GM18870 (cell line): ENCODE measurements at regions not wholly inside any gene's neighbourhood (a gene's known extent, or its start where the extent isn't known, plus 50 kb on each side); places are given as distances from the start of the nearest gene placed in this dataset.
A peak's percentile ranks its signal among the peaks of the same experiment; 100 is the strongest.
"Not testable (repeated sequence)": the region's sequence is repeated elsewhere in the genome, so short reads cannot be mapped to it uniquely, and the experiment has no call there.

Source experiments
- ATAC-seq: cut with Tn5 transposase; IDR thresholded peaks from one replicate; pipeline ENCODE4 v1.9.1; 2021; ENCODE audit warnings: moderate library complexity; ENCODE audit not compliant: unreplicated experiment

DNA sequence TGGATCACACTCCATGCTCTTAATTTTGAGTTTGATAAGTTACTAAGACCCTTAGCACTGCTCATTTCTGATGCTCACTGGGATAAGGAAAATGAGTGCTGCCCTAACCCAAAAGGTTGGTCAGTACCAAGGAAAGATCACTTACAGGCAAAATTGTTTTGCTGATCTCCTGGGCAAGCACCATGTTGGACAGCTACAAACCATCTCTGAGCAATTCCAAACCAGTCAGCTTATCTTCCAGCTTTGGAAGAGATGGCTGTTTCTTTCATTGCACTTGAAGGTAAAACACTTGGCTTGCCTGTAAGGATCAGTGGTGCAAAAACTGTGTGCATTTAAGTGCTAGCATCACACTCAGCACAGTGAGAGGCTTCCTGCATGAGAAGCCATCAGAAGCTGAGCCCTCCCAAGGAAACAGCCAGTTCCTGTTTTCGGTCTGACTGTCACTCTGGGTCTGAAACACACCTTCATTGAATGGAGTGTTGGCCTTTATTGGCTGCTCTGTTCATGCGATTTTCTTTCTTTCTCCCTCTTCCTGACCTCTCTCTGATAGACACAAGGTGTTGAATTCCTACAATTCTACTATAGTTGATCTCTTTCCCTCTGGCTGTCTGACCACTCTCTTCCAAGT lies 126.4 kb upstream of the GHITM start:
- peak; percentile 98 for ATAC-seq

DNA sequence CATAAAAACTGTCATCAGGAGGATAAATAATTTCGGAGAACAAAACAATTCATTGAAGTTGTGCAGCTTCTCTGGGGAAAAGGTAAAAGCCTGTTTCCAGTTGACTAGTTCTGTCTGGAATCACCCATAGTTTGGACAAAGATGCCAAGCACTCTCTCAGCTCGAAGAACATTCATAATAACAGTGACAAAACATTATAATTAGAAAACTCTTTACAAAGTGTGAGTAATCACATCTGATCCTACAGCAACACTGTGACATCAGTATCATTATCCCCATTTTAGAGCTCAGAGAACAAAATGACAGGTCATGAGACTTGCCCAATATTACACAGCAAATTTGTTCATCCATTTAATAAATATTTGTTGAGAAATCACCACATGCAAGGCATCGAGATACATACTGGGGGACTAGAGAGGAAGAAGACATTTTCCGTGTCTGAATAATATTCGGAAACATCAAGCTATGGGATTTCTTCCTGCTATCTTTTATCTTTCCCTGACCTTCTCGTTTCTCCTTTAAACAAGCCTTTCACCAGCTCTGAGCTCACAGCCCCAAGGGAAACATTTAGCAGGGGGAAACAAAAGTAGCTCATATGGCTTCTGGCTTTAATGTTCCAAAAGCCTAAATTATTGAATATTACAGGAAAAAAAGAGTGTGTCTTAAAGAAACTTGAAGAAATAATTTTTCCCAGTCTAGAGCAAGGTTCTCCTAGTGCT lies 123.3 kb upstream of the GHITM start:
- no peak for ATAC-seq

DNA sequence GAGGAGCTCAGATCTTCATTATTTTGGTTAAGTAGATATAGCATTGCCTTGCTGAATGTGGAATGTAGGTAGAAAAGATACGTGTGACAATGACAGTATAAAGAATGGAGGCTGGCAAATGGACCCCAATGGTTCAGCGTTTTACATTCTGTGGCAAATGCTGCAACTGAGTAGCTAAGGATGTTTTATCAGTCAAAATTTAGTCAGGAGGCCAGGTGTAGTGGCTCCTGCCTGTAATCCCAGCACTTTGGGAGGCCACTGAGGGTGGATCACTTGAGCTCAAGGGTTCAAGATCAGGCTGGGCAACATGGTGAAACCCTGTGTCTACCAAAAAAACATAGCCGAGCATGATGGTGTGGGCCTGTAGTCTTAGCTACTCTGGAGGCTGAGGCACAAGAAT lies 120.5 kb upstream of the GHITM start:
- no peak for ATAC-seq

DNA sequence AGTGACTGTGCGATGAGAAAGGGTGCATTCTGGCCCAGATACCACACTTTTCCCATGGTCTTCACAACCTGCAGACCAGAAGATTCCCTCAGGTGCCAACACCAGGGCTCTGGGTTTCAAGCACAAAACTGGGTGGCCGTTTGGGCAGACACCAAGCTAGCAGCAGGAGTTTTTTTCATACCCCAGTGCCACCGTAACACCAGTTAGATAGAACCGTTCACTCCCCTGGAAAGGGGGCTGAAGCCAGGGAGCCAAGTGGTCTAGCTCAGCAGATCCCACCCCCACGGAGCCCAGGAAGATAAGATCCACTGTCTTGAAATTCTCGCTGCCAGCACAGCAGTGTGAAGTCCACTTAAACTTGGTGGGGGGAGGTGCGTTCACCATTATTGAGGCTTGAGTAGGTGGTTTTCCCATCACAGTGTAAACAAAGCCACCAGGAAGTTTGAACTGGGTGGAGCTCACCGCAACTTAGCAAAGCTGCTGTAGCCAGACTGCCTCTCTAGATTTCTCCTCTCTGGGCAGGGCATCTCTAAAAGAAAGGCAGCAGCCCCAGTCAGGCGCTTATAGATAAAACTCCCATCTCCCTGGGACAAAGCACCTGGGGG lies 119.4 kb upstream of the GHITM start:
- not testable (repeated sequence) for ATAC-seq

DNA sequence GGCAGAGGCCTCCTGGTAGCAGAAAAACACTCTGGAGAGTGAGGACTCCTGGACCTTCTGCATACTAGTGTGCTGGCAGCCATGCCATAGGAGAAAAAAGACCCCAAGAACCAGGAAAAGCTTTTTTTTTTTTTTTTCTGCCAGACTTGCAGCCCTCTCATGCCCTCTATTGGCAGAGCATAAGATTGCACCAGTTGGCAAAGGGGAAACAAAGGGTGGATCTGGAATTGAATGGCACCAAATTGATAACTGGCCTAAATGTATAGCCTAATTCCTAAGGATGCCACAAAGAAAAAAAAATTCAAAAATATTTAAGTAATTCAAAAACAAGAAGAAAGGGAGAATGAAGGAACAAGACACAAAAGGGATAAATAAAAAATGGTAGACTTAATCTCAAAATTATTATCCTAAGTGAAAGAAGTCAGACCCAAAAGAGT lies 112.5 kb upstream of the GHITM start:
- no peak for ATAC-seq

DNA sequence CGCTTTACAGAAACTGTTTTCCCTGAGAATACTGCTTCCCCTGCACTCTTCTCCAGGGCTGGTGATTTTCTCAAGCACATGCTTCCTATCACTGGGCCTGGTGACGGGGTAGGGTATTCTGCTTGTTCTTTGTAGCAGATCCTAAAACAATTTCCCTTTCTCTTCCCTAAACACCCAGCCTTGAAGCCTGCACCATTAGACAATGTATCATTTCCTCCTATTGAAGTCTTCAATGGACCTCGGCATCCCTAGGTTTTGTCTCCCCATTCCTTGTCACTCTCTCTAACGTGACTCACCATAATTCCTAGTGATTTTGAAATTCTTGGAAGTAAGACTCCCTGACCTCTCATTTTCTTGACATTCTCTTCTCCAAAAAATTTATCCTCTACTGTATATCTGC lies 109.5 kb upstream of the GHITM start:
- no peak for ATAC-seq

DNA sequence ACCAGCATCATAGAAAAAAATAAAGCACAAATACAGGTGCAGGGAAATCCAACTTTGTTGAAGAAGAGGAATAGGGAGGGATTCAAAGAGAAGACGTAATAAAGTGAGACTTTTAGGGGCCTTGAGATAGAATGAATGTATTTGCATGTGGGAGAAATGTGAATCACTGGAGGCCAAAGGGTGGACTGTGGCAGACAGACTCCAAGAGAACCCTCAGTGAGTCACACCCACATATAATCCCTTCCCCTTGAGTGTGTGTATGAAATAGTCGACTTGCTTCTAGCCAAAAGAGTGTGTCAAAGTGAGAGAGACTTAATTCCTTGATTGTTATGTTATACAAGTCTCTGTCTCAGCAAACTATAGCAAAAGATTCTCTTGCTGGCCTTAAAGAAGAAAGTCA lies 101.3 kb upstream of the GHITM start:
- no peak for ATAC-seq

DNA sequence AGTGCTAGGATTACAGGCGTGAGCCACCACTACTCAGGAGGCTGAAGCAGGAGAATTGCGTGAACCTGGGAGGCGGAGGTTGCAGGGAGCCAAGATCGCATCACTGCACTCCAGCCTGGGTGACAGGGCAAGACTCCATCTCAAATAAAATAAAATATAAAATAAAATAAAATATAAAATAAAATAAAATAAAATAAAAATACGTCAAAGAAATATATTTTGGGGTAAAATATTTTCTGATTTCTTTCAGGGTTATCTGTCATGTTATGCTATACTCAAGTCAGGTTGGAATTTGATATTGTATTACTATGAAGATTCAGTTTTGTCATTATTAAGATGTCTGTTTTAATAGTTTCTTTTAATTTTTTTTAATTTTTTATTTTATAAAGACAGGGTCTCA lies 99.4 kb upstream of the GHITM start:
- ATAC-seq = no peak

DNA sequence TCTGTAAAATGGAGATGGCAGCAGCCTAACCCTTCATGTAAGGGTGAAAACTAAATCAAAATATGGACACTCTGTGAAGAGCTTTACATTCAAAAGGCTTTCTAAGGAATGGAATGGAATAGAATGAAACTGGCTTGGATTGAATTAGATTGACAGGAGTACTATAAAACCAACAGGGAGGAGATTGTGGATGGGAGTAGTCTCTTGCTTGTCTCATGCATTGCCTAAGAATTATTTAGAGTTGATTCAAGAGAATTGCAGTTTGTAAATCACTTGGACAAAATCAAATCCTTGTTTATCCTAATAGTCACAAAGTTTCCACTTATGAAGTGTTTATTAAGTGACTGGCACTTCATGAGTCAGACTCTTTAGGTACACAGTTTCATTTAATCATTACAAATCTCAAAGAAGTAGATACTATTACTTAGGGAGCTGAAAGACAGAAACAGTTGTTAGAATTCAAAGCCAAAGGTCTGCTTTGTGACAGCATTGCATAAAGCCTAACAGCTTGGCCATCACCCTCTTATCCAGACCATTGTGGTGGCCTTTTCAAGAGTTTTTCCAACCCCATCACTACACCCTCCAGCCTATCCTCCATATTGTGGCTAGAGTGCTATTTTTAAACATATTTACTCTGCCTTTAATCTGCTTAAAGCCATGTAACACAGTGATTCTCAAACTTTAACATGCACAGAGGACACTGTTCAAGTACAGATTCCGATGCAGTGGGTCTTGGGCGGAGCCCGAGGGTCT lies 91.9 kb upstream of the GHITM start:
- ATAC-seq = no peak

DNA sequence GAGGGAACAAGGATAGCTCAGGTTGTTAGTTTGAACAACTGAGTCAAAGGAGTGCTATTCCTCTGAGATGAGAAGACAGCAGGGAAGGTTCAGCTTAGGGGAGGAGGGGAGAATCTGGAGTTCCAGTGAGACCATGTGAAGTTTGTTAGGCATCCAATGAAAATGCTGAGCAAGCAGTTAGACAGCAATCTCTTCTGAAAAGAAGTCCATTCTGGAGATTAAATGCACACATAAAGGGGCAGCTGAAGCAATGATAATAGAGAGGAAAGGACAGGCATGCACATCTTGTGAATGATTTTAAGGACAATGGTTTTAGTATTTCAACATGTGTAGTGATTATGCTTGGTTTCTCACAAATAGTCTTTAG lies 89.7 kb upstream of the GHITM start:
- ATAC-seq = no peak

DNA sequence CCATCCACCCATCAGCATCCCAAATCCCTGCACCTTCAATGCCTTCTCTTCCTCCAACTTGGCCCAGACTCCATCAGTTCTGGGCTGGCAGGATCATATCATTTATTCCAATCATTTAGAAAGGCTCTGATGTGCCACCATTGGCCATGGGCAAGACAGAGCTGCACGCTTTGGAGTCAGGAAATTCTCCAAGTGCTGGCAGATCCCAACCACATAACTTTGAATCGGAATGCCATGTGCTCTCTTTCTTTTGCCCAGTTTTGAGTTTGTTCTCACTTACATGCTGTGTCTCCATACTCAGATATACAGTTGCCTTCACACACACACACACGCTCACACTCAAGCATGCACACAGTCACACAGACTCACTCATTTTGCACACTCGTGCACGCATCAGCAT lies 85.7 kb upstream of the GHITM start:
- no peak for ATAC-seq

DNA sequence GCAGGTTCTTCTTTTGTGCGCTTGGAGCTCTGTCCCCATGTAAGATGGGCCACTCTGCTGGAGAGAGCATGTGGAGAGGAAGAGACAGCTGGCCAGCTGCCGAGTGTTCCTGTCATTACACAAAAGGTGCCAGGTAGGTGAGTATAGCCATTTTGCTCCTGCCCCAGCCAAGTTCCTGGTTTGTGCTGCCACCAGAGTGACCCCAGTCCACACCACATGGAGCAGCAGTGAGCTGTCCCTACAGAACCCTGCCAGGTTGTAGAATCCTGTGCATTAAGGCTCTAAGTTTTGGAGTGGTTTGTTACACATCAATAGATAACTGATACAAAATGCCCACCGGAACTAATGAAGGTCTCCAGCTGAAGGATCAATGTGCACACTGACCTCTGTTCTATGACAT lies 84.6 kb upstream of the GHITM start:
- ATAC-seq = no peak

DNA sequence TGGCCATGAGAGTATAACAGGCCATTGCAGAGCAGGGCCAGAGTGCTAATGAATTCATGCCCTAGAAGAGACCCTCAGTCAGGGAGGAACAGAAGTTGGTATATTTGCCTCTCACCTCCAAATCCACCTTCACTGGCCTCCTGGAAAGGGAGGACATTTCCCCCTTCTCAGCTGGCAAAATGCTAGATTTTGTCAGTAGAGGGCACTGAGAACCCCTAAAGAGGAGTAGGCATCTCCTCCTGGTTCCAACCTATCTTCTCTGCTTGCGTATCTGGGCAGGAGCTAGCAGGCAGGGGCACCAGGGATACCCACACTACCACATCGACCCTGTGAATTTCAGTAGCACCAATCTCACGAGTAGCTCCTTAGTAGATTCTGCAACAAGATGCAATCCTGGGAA lies 79.8 kb upstream of the GHITM start:
- no peak for ATAC-seq

DNA sequence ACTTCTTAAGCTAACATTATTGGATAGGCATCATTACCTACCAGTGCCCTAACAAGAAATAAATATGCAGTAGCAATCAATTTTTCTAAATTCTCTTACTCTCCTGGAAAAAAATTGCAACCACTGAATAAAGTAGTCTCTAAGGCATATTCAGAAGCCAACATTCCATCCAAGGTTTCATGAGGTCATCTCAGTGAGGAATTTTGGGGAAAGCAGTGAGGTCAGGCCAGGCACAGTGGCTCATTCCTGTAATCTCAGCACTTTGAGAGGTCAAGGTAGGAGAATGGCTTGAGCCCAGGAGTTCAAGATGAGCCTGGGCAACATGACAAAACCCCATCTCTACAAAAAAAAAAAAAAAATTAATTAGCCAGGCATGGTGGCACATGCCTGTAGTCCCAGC lies 75.9 kb upstream of the GHITM start:
- ATAC-seq = no peak

DNA sequence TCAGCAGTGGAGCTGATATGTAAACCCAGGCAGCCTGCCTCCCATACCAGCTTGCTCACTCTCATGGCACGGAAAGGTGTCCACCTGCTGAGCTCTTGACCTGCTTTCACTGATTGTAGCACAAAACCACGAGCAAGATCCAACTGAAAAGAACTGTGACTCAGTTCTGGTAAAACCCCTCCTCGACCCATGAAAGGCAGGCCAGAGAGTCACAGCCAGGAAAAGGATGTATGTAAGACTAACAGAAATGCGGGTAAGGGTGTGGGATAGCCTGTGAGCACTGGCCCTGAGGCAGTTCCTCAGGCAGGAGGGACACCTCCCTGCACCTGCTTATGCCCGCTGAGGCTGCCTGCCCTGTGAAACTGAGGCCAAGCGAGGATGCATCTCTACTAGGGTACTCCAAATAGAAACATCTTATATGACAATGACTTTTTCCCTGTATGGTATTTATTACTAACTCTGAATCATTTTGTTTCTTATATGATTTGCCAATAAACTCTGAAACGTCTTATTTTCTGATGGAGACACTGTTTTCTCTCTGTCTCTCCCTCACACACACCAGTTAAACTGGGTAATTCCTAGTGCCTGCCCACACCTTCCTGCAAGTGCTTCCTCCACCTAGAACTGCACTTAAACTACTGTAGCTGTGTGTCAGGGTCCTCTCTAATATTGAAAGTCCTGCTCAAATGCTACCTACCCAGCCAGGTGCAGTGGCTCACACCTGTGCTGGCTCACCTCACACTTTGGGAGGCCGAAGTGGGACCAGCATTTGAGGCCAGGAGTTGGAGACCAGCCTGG lies 73.3 kb upstream of the GHITM start:
- no peak for ATAC-seq

DNA sequence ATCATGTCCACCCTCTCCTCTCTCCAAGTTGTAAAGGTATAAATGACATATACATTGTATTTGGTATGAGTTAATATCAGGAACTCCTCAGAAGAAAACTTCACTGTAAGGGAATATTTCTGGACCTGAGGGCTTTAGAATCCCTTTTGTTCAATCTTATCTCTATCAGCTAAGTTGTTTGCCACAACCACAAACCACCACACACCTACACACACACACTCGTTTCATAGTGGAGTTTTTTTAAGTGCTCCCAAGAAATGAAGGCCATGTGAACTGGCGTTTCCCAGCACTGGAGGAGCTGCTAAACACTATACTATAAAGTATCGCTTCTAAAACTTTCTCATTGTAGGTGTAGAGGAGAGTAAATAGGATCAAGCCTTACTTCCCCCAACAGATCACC lies 64.8 kb upstream of the GHITM start:
- no peak for ATAC-seq

DNA sequence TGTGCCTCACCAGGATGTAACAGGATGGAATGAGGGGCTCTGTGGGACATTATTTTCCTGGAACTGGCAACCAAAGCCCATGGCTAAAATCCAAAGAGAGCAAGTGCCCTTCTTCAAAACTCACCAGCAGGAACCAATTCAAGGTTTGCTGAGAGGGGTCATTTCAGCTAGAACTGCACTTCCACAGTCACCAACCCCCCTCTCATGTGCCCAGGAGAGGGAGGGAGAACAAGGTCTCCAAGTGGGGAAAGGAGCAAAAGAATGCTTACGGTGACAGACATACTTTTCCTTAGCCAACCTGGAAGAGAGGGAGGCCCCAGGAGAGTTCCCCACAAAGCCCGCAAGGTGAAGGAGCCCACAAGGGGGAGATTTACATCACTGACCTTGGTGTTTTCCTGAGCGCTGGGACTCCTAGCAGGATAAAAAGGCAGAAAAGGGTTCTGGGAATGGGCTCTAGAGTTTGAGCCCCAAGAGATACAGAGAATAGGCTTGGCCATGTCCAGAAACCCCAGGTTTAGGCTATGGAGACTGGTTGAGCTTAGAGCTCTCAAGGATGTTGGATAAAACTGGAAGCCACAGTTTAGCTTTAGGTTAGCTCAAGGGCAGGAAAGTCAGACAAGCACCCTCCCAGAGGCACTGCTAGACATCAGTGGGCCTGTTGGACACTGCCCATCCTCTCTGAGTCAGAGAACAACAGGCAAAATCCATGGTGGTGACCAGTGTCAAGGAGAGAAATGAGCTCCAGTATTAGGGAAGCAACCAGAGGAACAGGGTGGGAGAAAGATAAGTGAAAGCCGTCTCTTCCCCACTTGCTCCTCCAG lies 63.9 kb upstream of the GHITM start:
- no peak for ATAC-seq

DNA sequence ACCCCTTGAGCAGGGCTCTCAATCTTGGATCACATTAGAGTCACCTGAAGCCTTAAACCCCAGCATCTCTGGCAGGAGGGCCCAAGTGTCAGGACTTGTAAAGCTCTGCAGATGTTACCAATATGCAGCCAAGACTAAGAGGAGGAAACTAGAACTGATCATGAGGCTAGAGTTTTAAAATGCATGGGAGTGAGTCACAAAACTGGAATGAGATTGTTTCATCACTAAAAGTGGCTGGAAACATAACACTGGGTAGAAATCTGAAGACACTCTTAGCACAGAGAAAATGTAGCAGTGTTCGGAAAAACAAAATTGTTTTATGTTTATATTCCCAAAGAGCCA lies 63.3 kb upstream of the GHITM start:
- ATAC-seq = no peak

DNA sequence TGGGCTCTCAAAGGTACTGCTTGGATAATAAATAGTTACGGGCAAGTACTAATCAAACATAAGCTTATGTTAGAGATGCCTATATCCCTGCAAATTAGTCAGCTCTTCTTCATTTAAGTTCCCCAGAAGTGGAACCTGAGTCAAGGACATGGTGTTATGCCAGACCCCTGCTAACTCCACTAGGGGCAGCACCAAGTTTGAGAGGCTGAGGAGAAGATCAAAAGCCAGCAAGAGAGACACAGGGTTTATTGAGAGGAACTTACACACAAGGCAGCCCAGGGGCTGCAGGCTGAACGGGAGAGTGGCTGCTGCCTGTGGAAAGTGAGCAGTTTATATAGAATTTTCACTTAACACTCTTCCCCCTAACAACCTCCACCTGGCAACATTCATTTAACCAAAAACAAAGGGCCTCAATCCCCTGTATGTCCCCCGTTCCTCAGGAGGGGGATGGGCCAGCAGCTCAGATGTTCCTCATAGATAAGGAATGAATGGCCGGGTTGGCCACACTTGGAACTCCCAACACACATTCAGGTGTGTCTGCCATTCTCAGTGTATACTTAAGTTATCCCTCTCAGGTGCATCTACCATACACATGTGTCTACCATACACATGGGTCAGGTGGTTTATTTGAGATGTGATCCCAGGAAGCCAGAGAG lies 62.6 kb upstream of the GHITM start:
- no peak for ATAC-seq

DNA sequence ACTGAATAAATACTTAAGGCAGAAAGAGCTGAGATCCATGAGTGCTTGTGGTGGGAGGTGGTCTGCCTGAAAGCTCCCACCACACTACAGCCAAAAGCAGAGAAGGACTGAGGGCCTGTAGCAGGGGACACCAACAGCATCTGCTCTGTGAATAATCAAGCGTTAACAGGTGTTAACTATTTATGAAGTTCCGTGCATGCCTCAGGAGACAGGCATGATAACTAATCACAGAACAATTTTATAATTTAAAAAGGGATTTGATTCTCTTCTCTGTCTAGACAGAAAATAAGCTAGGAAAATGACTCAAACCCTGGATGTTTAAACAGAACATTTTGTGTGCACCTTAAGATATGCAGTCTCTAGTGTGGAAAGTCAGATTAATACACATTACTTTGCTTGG lies 61.5 kb upstream of the GHITM start:
- no peak for ATAC-seq
